Amygdala (tissue), 56 donors: ENCODE measurements at regions not wholly inside any gene's neighbourhood (a gene's known extent, or its start where the extent isn't known, plus 50 kb on each side); places are given as distances from the start of the nearest gene placed in this dataset.

Experiments used
- DNase-seq, 56 donors: peaks; one replicate each; lab custom pipeline; 2025; lab: John Stamatoyannopoulos, UW

- no peak for DNase-seq
Observed at GRCh38 chr3:143206955-143207337, 87.4 kb downstream of the CHST2 start.

GRCh38 chr3:143207338-143207961 is 87.9 kb downstream of the CHST2 start:
- DNase-seq: no peak

DNA sequence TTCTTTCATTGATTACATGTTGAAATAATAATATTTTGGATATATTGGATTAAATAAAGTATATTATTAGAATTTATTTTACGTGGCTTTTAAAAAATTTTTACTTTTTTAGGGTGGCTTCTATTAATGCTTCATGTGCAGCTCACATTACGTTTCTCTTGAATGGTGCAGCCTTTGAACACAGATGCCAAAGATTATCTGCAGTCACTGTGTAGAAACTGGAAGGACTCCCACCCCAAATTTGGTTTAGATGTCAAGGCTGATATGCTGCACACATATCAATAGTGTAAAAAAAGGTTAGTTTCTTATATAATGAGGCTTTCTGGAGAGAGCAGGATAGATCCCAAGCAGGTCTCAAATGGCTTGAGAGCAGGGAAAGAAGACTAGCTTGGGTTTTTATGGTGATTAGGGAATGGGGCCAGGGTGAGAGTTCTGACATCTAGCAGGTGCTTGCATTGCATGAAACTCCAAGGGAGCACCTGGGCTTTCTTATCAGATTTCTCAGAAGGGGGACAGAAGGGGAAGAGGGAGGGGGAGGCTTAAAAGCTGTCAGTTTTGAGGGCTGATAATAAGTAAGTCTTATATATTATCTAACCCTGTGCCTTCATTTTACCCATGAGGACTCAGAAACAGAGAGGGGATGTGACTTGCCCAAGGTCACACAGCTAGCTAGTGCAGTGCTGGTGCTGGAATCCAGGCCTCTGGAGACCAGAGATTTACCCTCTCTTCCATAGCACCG is 89.6 kb downstream of the CHST2 start:
- no peak for DNase-seq

DNA sequence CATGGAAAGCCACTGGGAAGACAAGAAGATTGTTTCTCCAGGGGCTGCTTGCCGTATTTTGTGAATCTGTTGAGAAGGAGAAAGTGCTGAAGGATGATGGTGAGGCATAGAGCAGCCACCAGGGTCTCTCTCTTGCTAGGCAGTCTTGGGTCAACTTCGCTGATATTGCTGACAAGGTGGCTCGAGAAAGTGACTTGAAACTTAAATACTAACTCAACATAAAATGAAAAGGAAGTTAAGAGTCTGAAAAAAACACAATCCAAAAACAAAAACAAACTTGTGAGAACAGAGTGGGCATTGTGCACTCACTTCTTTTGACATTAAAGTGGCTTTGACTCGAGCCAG is 90.1 kb downstream of the CHST2 start:
- no peak for DNase-seq

GRCh38 chr3:143210141-143210540 is 90.6 kb downstream of the CHST2 start:
- no peak for DNase-seq

- DNase-seq: no peak
Observed at GRCh38 chr3:143215059-143215458, 95.5 kb downstream of the CHST2 start.
